ENCODE measurements at regions not wholly inside any gene's neighbourhood (a gene's known extent, or its start where the extent isn't known, plus 50 kb on each side); places are given as distances from the start of the nearest gene placed in this dataset.

DNA sequence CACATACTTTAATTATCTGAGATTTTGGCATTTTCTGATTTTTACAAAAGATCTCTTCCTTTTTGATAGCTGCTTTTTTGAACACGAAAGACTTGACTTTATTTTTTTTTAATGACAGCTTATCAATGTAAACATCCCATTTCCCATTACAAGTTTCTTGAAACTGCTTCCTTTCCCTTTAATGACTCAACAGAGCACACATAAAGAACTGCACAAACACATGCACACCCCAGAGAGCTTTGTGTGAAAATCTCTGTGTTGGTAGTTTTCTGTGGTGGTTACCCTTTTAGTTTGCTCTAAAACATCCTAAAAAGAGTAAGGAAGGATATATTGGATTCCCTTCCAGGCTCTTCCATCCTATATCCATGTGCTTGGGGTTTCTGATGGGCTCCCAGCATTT is 125.1 kb upstream of the ZNF32 start:
- ChIA-PET POLR2A (no interaction called here), CTCF (no interaction called here)
- no peak for DNase-seq (ENCODE audit: low read depth, low spot score)
- Histone ChIP-seq H3K4me3 (ENCODE audit: low read depth, low read length) (no peak overlapping the region), H3K9me3 (ENCODE audit: control insufficient read depth, insufficient read depth, low read length) (no peaks in the 10 kb centered on the region), H3K27me3 (ENCODE audit: control insufficient read depth, insufficient read depth, low read length) (no peaks in the 10 kb centered on the region), H3K27ac (ENCODE audit: low read depth, low read length) (no peak overlapping the region)
- TF ChIP-seq, protein P1, sequence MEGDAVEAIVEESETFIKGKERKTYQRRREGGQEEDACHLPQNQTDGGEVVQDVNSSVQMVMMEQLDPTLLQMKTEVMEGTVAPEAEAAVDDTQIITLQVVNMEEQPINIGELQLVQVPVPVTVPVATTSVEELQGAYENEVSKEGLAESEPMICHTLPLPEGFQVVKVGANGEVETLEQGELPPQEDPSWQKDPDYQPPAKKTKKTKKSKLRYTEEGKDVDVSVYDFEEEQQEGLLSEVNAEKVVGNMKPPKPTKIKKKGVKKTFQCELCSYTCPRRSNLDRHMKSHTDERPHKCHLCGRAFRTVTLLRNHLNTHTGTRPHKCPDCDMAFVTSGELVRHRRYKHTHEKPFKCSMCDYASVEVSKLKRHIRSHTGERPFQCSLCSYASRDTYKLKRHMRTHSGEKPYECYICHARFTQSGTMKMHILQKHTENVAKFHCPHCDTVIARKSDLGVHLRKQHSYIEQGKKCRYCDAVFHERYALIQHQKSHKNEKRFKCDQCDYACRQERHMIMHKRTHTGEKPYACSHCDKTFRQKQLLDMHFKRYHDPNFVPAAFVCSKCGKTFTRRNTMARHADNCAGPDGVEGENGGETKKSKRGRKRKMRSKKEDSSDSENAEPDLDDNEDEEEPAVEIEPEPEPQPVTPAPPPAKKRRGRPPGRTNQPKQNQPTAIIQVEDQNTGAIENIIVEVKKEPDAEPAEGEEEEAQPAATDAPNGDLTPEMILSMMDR (IDR thresholded peaks at IDR 0.05; ENCODE audit: low read depth, low read length): no peak

DNA sequence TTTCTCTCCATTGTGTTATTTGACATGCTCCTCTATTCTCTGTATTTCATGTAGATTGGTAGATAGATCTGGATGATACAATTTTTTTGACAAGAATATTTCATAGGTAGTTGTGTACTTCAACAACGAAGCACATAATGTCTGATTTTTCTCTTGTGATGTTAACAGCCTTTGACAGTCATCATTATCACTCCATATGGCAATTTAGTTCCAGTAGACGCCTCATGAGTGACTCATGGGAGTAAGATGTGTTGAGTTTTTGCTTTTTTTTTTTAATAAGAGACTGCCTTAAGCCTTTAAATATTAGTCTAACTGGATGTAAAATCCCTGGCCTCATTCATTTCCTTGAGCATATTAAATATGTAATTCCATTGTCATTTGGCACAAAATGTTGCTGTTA is 123.5 kb upstream of the ZNF32 start:
- TF ChIP-seq, protein P1 (IDR thresholded peaks at IDR 0.05; ENCODE audit: low read depth, low read length): no peak
- Histone ChIP-seq H3K9me3 (ENCODE audit: control insufficient read depth, insufficient read depth, low read length) (no peaks in the 10 kb centered on the region), H3K27me3 (ENCODE audit: control insufficient read depth, insufficient read depth, low read length) (no peaks in the 10 kb centered on the region), H3K4me3 (ENCODE audit: low read depth, low read length) (no peak overlapping the region), H3K27ac (ENCODE audit: low read depth, low read length) (no peak overlapping the region)
- no peak for DNase-seq (ENCODE audit: low read depth, low spot score)
- ChIA-PET POLR2A (no interaction called here), CTCF (no interaction called here)

DNA sequence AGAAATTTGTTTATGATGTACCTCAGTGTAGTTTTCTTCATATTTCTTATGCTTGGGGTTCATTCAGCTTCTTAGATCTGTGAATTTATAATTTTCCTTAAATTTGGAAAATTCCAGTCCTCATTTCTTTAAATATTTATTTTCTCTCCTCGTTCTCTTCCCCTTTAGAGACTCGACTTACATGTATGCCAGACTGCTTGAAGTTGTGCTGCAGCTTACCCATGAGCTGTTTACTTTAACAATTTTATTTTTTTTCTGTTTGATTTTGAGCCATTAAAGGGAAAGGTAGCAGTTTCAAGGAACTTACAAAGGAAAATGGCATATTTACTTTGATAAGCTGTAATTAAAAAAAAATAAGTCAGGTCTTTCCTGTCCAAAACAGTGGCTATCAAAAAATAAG is 123.0 kb upstream of the ZNF32 start:
- POLR2A ChIA-PET: no interaction called here
- CTCF ChIA-PET: no interaction called here
- H3K9me3 ChIP-seq (ENCODE audit: control insufficient read depth, insufficient read depth, low read length): no peaks in the 10 kb centered on the region
- H3K27ac ChIP-seq (ENCODE audit: low read depth, low read length): no peak overlapping the region
- H3K27me3 ChIP-seq (ENCODE audit: control insufficient read depth, insufficient read depth, low read length): no peaks in the 10 kb centered on the region
- DNase-seq (ENCODE audit: low read depth, low spot score): no peak
- TF ChIP-seq, protein P1 (IDR thresholded peaks at IDR 0.05; ENCODE audit: low read depth, low read length): no peak
- H3K4me3 ChIP-seq (ENCODE audit: low read depth, low read length): no peak overlapping the region

DNA sequence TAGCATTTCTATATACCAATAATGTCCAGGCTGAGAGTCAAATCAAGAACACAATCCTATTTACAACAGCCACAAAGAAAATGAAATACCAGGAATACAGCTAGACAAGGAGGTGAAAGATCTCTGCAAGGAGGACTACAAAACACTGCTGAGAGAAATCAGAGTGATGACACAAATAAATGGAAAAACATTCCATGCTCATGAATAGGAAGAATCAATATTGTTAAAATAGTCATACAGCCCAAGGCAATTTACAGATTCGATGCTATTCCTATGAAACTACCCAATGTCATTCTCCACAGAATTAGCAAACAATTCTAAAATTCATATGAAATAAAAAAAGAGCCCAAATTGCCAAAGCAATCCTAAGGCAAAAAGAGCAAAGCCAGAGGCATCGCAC is 116.8 kb upstream of the ZNF32 start:
- CTCF ChIA-PET: no interaction called here
- Histone ChIP-seq H3K27ac (ENCODE audit: low read depth, low read length) (no peak overlapping the region), H3K27me3 (ENCODE audit: control insufficient read depth, insufficient read depth, low read length) (no peaks in the 10 kb centered on the region), H3K9me3 (ENCODE audit: control insufficient read depth, insufficient read depth, low read length) (peaks cover 2% of the 10 kb centered on the region; the same call in 1 of the 2 replicates), H3K4me3 (ENCODE audit: low read depth, low read length) (no peak overlapping the region)
- POLR2A ChIA-PET: no interaction called here
- TF ChIP-seq, protein P1 (IDR thresholded peaks at IDR 0.05; ENCODE audit: low read depth, low read length): no peak
- DNase-seq (ENCODE audit: low read depth, low spot score): no peak

DNA sequence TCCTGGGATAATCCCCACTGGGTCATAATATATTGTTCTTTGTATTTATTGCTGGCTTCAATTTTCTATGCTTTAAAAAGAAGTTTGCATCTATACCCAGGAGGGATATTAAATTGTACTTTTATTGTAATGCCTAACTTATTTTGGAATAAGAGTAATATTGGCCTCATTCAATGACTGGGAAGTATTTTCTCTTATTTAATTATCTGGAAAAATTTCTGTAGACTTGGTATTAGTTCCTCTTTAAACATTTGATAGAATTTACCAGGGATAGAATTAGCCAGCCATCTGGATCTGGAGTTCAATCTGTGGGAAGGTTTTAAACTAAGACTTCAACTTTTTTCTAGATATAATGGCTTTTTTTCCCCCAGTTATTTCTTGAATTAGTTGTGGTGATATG is 115.2 kb upstream of the ZNF32 start:
- TF ChIP-seq, protein P1 (IDR thresholded peaks at IDR 0.05; ENCODE audit: low read depth, low read length): no peak
- DNase-seq (ENCODE audit: low read depth, low spot score): no peak
- Histone ChIP-seq H3K27me3 (ENCODE audit: control insufficient read depth, insufficient read depth, low read length) (no peaks in the 10 kb centered on the region), H3K27ac (ENCODE audit: low read depth, low read length) (no peak overlapping the region), H3K9me3 (ENCODE audit: control insufficient read depth, insufficient read depth, low read length) (peaks cover 5% of the 10 kb centered on the region; the same call in 1 of the 2 replicates), H3K4me3 (ENCODE audit: low read depth, low read length) (no peak overlapping the region)
- ChIA-PET POLR2A (no interaction called here), CTCF (no interaction called here)
